Activated T-helper 17 cell treated with anti-CD3 and anti-CD28 coated beads, Interleukin-2, amount 50 U/mL, for 72 hours (primary cell): ENCODE measurements at regions not wholly inside any gene's neighbourhood (a gene's known extent, or its start where the extent isn't known, plus 50 kb on each side); places are given as distances from the start of the nearest gene placed in this dataset.
"Not testable (repeated sequence)": the region's sequence is repeated elsewhere in the genome, so short reads cannot be mapped to it uniquely, and the experiment has no call there.

Source experiments
- ATAC-seq: fragments of 150-1000 bp; cut with Tn5 transposase; replicated peaks from 2 replicates; pipeline ENCODE4 v1.10.0; 2021; ENCODE audit warnings: mild to moderate bottlenecking, moderate library complexity
- H3K27ac Mint-ChIP-seq: one replicate; pipeline ENCODE4 v1.8.0; 2022; ENCODE audit warnings: mixed read lengths
- H3K27me3 Mint-ChIP-seq: one replicate; pipeline ENCODE4 v1.8.0; 2022; ENCODE audit warnings: mixed read lengths
- H3K36me3 Mint-ChIP-seq: one replicate; pipeline ENCODE4 v1.8.0; 2022; ENCODE audit warnings: low read depth, mild to moderate bottlenecking, mixed read lengths
- H3K4me1 Mint-ChIP-seq: one replicate; pipeline ENCODE4 v1.8.0; 2022; ENCODE audit warnings: mixed read lengths
- H3K4me3 Mint-ChIP-seq: one replicate; pipeline ENCODE4 v1.8.0; 2022; ENCODE audit warnings: mild to moderate bottlenecking, mixed read lengths
- H3K9me3 Mint-ChIP-seq: one replicate; pipeline ENCODE4 v1.8.0; 2022; ENCODE audit warnings: mixed read lengths

DNA sequence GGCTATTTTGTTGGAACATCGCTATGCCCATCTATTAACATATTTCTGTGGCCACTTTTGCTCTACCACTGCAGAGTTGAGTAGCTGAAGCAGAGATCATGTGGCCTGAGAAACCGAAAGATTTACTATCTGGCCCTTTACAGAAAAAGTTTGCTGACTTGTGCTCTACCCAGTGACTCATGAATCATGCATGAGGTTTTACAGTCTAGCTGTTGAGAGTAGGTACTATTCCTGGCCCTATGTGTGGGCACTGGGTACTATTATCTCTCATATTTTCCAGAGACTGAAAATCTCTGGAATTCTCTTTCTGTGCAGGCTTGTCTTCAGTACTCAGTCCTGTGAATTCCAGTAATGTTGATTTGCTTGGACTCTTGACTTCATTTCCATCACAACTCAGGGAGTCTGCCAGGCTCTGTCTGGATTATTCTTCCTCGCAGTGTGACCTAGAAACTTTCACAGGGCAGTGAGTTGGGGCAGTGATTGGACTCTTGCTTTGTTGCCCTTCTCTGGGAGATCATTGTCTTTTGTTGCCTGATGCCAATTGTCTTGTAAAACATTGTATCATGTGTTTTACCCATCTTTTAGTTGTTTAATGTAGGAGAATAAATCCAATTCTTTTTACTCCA lies 121.3 kb upstream of the PRSS12 start:
- not testable (repeated sequence) for H3K27ac Mint-ChIP-seq, H3K36me3 Mint-ChIP-seq, ATAC-seq, H3K4me3 Mint-ChIP-seq, H3K4me1 Mint-ChIP-seq, H3K9me3 Mint-ChIP-seq, H3K27me3 Mint-ChIP-seq

DNA sequence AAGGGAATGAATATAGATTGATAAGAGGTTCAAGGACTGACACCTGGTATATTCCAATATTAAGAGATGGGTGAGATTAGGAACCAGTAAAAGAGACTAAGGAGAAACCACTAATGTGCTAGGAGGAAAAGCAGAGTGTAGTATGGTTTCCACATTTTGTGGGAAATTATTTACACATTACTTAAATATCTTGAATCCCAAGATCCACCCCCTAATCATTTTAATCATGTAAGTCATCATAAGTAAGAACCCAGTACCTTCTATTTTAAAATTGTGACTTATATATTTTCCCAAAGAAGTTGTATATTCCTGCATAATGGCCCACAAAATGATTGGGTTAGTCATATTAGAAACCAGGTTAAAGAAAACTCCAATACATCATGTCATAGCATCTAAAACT lies 122.0 kb upstream of the PRSS12 start:
- H3K27ac Mint-ChIP-seq, H3K36me3 Mint-ChIP-seq, H3K4me1 Mint-ChIP-seq, ATAC-seq, H3K4me3 Mint-ChIP-seq, H3K9me3 Mint-ChIP-seq, H3K27me3 Mint-ChIP-seq: not testable (repeated sequence)

DNA sequence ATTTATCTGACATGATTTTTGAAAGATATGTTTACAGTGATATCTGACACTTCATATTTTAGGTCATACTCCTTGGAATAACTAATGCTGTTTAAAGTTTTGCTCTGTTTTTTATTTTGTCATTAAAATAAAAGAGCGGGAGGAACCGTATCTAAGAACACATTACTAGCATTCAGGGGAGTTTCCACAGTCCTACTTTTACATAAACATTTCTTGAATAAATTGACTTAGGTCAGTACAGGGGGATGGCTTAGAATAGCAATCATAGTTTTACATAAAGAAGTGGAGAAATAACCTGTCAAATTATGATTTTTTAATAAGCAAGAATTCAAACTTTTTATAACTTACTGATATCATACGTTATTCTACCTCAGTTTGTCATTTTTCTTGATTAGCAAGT lies 123.1 kb upstream of the PRSS12 start:
- H3K4me1 Mint-ChIP-seq, H3K36me3 Mint-ChIP-seq, H3K4me3 Mint-ChIP-seq, ATAC-seq, H3K9me3 Mint-ChIP-seq, H3K27me3 Mint-ChIP-seq, H3K27ac Mint-ChIP-seq: not testable (repeated sequence)

DNA sequence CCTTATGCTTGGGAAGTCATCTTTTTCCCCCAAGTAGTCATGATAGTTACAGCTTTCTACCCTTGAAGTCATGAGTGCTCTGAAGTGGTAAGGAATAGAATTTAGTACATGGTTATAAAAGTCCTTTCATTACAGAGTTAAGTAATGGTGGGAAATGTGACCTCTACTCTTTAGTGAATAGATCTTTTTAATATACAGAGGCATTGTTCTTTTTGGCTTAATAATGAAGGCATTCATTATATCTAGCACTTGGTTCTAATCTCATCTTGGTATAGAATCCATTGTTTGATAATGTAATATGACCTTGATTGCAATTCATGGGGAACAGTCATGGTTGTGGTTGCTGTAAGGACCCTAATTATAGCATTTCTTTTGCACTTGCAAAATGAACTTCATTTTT lies 125.0 kb upstream of the PRSS12 start:
- H3K4me1 Mint-ChIP-seq, H3K9me3 Mint-ChIP-seq, ATAC-seq, H3K27ac Mint-ChIP-seq, H3K36me3 Mint-ChIP-seq, H3K4me3 Mint-ChIP-seq, H3K27me3 Mint-ChIP-seq: not testable (repeated sequence)

DNA sequence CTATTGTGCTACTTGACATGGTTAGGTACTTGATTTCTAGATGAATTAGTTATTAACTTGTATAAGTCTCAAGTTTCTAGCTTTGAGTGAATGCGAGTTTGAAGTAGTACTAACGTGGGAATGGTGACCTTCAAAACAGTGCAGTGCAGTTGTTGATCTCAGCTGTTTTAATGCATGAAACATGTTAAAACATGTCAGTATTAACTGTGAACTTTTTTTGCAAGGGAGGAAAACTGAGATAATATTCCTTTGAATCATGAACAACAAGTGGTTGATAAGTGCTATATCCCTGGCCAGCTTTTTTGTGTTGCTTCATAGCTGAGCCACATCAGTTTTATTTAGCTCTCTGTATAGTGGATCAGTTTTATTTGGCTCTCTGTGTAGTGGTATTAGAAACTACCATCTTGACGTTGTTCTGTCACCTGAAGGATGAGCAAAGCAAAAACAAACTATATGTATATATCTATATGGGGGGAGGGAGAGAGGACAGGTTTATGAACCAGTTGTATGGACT lies 133.1 kb upstream of the PRSS12 start:
- not testable (repeated sequence) for H3K4me3 Mint-ChIP-seq, H3K4me1 Mint-ChIP-seq, H3K36me3 Mint-ChIP-seq, ATAC-seq, H3K27me3 Mint-ChIP-seq, H3K27ac Mint-ChIP-seq, H3K9me3 Mint-ChIP-seq

DNA sequence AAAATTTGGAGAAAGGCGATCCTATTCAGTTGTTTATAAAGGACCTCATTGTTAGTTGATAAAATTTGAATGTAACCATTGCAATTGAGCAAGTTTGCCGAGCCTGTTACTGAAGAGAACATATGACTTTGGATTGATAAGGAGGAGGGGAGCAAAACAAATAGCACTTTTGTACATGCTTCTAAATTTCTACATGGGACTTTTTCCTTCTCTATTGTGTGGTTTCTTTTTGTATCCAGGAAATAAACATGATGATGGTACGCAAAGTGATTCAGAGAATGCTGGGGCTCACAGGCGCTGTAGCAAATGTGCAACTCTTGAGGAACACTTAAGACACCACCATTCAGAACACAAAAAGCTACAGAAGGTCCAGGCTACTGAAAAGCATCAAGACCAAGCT lies 140.2 kb upstream of the PRSS12 start:
- H3K4me1 Mint-ChIP-seq, H3K27me3 Mint-ChIP-seq, H3K4me3 Mint-ChIP-seq, ATAC-seq, H3K27ac Mint-ChIP-seq, H3K9me3 Mint-ChIP-seq, H3K36me3 Mint-ChIP-seq: not testable (repeated sequence)

DNA sequence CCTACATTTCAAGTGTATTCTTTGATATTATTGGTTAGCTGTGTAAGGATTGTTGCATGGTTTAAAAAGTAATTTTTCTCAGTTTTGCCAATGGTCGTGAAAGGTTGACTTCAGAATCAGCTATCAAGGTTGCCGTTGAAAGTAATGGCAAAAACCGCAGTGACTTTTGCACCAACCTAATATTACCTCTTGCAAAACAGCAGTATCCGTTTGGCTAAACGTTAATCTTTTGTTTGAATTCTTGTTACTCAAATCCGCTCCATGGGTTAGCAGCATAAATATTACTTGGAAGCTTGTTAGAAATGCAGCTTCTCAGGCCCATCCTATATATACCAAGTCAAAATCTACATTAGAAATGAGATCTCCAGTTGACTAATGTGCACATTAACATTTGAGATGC lies 141.6 kb upstream of the PRSS12 start:
- H3K36me3 Mint-ChIP-seq, H3K4me1 Mint-ChIP-seq, H3K27me3 Mint-ChIP-seq, H3K27ac Mint-ChIP-seq, H3K4me3 Mint-ChIP-seq, ATAC-seq, H3K9me3 Mint-ChIP-seq: not testable (repeated sequence)

DNA sequence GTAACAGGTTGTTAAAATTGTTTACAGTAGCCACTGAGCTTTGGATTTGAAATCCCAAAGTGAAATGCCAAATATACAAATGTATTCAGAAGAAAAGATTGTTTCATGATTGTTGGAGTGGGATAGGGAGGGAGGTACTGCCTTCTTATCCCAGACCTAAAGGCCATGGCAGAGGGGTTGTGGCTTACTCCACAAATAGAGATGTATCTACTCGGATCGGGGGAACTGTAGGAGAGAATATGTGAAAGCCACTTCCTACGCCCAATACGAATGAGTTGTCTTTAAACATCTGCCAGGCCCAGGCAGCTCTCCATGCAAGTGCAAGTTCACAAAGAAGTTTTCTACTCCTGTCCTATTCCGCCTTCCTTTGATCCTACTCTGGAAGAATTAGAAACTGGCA lies 150.2 kb upstream of the PRSS12 start:
- ATAC-seq, H3K27me3 Mint-ChIP-seq, H3K9me3 Mint-ChIP-seq, H3K27ac Mint-ChIP-seq, H3K4me1 Mint-ChIP-seq, H3K36me3 Mint-ChIP-seq, H3K4me3 Mint-ChIP-seq: not testable (repeated sequence)

DNA sequence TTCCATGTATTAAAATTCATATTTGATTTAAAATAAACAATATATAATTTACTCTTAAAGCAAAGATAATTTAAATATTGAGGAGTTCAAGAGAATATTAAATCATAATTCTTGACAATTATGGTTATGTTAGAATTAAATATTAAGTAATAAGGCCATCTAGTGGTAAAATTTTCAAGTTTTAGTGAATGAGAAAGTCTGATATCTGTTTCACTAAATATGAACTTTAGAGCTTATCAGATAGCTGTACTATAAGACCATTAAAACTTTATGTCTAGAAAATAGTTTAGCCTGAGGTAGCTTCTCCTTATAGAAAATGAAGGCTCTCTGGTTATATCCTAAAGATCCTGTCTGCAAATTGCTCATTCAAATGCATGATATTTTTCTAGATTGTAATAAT lies 152.1 kb upstream of the PRSS12 start:
- H3K27ac Mint-ChIP-seq, H3K27me3 Mint-ChIP-seq, H3K4me1 Mint-ChIP-seq, H3K4me3 Mint-ChIP-seq, ATAC-seq, H3K9me3 Mint-ChIP-seq, H3K36me3 Mint-ChIP-seq: not testable (repeated sequence)

DNA sequence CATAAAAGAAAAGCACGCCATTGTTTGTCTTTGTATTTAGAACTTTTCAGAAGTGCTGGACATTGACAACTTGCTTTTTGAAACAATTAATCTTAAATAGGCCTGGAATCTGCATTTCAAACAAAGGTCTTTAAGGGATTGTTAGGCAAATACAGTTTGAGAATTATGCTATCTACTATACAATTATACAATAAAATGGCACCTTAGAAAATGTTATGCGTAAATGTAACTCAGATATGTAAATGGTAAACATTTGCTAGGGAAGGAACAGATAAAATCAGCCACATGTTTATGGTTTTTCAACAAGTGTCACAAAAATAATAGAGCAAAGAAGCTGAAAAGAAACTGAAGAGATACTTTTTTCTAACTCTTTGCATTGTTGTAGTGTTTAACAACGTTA lies 152.7 kb upstream of the PRSS12 start:
- not testable (repeated sequence) for H3K9me3 Mint-ChIP-seq, H3K27ac Mint-ChIP-seq, H3K4me3 Mint-ChIP-seq, H3K36me3 Mint-ChIP-seq, H3K4me1 Mint-ChIP-seq, H3K27me3 Mint-ChIP-seq, ATAC-seq

DNA sequence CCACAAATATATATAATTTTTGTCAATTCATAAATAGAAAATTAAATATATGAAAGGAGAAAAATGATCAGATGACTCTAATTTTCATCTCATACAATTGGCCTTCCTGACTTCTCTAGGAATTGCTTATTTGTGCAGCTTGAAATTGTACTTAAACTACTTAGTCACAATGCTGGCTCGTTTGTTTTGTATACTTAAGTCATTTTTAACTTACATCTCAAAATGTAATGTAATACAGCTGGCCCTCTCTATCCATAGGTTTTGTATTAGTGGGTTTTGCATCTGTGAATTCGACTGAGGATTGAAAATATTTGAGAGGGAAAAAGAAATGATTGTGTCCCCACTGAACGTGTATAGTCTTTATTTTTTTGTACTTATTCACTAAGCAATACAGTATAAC lies 160.1 kb upstream of the PRSS12 start:
- not testable (repeated sequence) for H3K27ac Mint-ChIP-seq, H3K4me1 Mint-ChIP-seq, H3K9me3 Mint-ChIP-seq, ATAC-seq, H3K36me3 Mint-ChIP-seq, H3K27me3 Mint-ChIP-seq, H3K4me3 Mint-ChIP-seq

DNA sequence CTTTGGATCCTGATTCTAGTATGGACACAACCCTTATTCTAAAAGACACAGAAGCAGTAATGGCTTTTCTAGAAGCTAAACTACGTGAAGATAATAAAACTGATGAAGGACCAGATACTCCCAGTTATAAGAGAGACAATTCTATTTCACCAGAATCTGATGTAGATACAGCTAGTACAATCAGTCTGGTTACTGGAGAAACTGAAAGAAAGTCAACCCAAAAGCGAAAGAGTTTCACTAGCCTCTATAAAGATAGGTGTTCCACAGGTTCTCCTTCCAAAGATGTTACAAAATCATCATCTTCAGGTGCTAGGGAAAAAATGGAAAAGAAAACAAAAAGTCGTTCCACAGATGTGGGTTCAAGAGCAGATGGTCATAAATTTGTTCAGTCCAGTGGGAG lies 161.5 kb upstream of the PRSS12 start:
- not testable (repeated sequence) for H3K27ac Mint-ChIP-seq, H3K36me3 Mint-ChIP-seq, ATAC-seq, H3K27me3 Mint-ChIP-seq, H3K4me1 Mint-ChIP-seq, H3K9me3 Mint-ChIP-seq, H3K4me3 Mint-ChIP-seq

DNA sequence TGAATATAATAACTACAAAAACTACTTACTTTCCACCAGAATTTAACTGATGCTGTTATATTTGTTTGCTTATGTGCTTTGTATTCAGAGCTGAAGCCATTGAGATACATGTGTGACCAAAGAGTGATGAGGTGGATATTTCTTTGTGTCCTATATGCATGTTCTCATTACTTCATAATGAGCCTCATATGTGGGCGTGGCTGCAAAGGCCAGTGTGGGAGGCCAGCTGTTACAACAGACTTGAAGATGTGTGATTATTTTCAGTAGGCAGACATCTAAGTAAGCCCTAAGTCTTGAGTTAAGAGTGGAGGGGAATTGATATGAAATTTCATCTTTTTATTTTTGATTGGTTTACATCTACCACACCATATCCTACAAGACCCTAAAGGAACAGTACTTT lies 163.3 kb upstream of the PRSS12 start:
- H3K27me3 Mint-ChIP-seq, H3K9me3 Mint-ChIP-seq, H3K36me3 Mint-ChIP-seq, H3K27ac Mint-ChIP-seq, H3K4me1 Mint-ChIP-seq, H3K4me3 Mint-ChIP-seq, ATAC-seq: not testable (repeated sequence)

DNA sequence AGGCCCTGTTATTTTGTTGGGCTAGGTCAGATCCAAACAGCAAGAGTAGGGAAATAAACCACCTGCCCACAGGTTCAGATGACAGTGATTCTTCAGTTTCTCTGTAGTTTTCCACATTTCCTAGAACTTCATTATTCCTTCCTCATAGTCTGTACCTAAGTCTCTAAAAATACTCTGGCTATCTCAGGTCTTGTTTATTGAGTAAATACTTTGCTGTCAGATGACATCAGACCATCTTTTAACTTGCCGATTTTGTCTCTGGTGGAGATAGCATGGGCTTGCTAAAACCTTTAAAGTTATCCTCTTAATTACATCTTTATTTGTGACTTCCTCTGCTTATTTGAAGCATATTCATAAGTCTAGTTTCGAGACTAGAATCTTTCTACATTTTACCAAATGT lies 155.1 kb upstream of the METTL14 start:
- not testable (repeated sequence) for H3K4me1 Mint-ChIP-seq, H3K4me3 Mint-ChIP-seq, ATAC-seq, H3K27me3 Mint-ChIP-seq, H3K9me3 Mint-ChIP-seq, H3K27ac Mint-ChIP-seq, H3K36me3 Mint-ChIP-seq

DNA sequence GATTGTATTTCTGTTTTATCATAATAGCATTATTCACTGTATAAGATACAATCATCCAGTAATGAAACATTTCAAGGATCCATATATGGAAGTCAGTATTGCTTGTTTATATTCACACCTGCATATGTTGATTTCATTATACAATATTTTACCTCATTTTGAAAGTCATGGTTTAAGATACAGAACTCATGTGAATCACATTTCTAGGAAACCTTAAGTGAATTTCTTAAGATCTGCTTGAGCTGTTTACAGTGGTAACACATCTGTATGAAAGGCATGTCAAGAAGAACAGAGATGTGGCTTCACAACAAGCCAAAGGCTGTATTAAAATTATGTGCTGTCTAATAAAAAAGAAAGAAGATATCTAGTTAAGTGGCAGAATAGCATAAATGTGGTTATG lies 153.2 kb upstream of the METTL14 start:
- ATAC-seq = peak; percentile 79
- H3K27ac Mint-ChIP-seq, H3K9me3 Mint-ChIP-seq, H3K27me3 Mint-ChIP-seq, H3K4me3 Mint-ChIP-seq, H3K36me3 Mint-ChIP-seq, H3K4me1 Mint-ChIP-seq: not testable (repeated sequence)

DNA sequence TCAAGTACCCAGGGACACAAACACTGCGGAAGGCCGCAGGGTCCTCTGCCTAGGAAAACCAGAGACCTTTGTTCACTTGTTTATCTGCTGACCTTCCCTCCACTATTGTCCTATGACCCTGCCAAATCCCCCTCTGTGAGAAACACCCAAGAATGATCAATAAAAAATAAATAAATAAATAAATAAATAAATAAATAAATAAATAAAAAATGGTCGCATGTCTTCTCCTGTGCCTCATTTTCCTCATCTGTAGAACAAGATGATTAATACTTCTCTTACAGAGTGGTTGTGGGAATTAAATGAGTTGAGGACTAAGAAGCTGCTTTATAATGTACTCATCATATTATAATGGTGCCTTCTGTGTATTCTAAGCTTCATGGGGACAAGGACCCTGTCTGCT lies 149.4 kb upstream of the METTL14 start:
- H3K4me3 Mint-ChIP-seq, ATAC-seq, H3K27ac Mint-ChIP-seq: not testable (repeated sequence)

More for the DNA sequence above, 149.4 kb upstream of the METTL14 start:
- not testable (repeated sequence) for H3K4me1 Mint-ChIP-seq, H3K9me3 Mint-ChIP-seq, H3K36me3 Mint-ChIP-seq, H3K27me3 Mint-ChIP-seq
